GM18507 (cell line): ENCODE measurements at regions not wholly inside any gene's neighbourhood (a gene's known extent, or its start where the extent isn't known, plus 50 kb on each side); places are given as distances from the start of the nearest gene placed in this dataset.
"Not testable (repeated sequence)": the region's sequence is repeated elsewhere in the genome, so short reads cannot be mapped to it uniquely, and the experiment has no call there.

Source experiments
- DNase-seq: peaks from one replicate; pipeline ENCODE4 v3.0.0; 2011; ENCODE audit warnings: low read depth; ENCODE audit not compliant: insufficient read length; ENCODE audit errors: extremely low spot score
- FAIRE-seq: peaks from 2 replicates; lab custom pipeline; 2011; peaks lifted over from hg19 to GRCh38; lab: Jason Lieb, UNC

DNA sequence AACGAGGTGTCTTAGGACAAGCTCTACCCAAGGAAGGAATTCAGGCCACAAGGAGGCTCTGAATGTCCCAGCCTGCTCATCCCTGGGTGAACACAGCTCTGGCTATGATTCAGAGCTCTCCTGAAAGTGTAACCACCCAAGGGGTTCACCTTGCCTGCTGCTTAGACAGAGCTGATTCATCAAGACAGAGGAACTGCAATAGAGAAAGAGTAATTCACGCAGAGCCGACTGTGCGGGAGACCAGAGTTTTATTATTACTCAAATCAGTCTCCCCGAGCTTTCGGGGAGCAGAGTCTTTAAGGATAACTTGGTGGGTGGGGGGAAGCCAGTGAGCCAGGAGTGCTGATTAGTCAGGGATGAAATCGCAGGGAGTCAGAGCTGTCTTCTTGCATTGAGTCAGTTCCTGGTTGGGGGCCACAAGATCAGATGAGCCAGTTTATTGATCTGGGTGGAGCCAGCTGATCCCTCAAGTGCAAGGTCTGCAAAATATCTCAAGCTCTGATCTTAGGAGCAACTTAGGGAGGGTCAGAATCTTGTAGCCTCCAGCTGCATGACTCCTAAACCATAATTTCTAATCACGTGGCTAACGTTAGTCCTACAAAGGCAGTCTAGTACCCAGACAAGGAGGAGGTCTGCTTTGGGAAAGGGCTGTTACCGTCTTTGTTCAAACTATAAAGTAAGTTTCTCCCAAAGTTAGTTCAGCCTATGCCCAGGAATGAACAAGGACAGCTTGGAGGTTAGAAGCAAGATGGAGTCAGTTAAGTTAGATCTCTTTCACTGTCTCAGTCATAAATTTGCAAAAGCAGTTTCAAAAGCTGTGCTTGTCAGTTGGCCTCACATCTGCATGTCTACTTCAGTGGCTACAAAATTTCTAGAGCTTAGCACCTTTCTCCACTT is 123.4 kb upstream of the DAPK1 start:
- not testable (repeated sequence) for DNase-seq
- FAIRE-seq = peak; percentile 15

DNA sequence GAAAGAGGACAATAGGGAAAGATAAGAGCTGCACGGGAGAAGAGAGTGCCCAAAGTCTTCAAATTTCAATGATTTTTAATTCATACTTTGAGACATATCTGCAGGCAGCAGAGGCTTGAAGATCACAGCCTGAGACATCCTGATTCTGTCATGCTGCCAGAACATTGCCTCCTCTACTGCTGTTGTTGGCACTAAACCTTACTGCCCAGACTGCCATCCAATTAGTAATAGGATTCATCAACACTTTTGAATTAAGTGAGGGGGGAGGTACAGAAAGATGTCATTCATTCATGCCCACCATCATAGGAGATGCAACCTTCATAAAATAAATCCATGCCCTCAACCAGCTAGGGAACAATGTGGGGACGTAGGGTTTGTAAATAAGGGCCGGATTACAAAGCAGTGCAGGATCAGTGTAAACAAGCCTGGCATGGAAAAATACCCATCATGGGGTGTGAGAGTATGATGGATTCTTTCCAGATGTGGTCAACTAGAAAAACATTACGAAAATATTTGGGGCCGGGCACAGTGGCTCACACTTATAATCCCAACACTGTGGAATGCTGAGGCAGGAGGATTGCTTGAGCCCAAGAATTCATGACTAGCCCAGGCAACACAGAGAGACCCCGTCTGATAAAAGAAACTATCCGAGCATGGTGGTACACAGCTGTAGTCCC is 122.1 kb upstream of the DAPK1 start:
- DNase-seq (no peak), FAIRE-seq (no peak)

DNA sequence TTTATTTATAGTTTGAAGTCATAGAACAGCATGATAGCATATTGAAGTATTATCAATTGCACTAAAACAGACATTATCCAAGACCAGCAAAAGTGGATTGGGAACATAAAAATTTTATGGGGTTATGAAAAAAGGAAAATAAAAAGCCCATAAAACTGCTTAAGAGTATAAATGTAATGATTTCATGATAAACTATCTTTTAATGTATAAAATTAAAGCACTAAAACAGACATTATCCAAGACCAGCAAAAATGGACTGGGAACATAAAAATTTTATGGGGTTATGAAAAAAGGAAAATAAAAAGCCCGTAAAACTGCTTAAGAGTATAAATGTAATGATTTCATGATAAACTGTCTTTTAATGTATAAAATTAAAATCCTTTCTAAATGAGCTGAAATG is 119.0 kb upstream of the DAPK1 start:
- no peak for DNase-seq

DNA sequence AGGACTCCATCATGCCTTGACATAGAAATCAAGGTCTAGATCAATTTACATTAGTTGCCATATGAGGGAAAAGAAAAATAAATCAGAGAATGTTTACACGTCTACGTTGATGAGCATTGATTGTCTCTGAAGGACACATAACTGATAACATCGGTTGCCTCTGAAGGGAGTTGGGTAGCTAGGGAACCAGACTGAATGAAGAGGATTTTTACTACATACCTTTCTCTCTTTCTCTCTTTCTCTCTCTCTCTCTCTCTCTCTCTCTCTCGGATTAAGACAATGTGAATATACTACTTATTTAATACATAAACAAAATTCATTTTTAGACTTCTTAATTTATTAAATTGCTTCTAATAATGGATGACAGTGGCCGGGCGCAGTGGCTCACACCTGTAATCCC is 118.4 kb upstream of the DAPK1 start:
- FAIRE-seq = no peak
- DNase-seq = no peak

More for the DNA sequence above, 119.0 kb upstream of the DAPK1 start:
- FAIRE-seq = no peak

DNA sequence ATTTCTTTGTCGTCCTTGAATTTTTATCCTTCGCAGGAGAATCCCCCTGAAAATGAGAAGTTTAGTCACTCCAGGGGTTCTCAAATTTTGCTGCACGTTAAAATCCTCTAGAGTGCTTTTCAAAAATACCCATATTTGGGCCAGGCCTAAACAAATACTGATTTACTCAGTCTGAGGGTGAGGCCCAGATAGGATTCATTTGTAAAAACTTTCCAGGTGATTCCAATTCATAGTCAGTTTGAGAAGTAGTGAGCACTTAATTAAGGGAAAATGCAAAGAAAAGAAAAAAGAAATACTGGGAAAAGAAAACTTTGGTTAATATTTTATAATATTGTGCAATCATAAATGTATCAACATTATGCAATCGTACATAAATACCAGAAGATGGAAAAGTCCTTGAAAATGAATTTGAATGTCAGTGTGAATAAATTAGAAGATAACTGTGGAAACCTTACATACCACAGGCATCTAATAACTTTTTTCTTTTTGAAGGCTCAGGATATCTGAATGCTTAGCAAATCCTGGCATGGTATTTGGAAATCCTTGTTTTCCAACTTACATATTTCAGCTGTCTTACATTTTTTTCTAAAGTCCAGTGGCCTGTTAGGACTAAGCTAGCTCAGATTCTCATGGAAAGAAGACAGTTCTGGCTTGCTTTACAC is 116.5 kb upstream of the DAPK1 start:
- FAIRE-seq = no peak
- DNase-seq = no peak

DNA sequence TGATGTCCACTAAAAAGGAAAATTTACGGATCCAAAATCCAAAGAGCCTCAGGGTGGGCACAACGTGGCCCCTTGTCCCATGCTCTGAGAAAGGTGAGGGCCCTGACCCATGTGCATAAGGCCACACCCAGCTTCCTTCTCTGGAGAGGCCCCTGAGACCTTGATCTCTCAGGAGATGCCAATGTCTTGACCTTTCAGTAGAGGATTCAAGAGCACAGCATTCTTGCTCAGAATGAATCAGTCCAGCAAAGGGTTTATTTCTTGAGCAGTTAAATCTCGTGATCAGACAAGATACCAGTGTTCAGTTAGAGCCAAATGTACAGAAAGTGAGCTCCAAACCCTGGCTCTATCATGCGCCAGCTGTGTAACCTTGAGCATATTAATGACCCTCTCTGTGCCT is 115.9 kb upstream of the DAPK1 start:
- no peak for DNase-seq
- FAIRE-seq = no peak

DNA sequence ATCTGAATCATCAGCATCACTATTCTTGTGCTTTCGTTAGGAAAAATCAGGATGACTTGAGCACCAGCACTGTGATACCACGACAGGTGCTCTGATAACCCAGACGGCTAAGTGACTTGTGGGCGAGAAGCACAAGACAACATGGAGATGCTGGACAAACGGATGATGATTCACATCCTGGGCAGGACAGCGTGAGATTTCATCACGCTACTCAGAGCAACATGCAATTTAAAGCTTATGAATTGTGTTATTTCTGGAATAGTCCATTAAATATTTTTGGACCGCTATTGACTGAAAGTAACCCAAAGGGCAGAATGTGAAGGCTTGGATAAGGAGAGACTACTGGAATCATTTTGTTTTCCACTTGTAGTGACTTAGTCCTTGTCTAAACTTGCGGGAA is 114.8 kb upstream of the DAPK1 start:
- FAIRE-seq = no peak
- no peak for DNase-seq

DNA sequence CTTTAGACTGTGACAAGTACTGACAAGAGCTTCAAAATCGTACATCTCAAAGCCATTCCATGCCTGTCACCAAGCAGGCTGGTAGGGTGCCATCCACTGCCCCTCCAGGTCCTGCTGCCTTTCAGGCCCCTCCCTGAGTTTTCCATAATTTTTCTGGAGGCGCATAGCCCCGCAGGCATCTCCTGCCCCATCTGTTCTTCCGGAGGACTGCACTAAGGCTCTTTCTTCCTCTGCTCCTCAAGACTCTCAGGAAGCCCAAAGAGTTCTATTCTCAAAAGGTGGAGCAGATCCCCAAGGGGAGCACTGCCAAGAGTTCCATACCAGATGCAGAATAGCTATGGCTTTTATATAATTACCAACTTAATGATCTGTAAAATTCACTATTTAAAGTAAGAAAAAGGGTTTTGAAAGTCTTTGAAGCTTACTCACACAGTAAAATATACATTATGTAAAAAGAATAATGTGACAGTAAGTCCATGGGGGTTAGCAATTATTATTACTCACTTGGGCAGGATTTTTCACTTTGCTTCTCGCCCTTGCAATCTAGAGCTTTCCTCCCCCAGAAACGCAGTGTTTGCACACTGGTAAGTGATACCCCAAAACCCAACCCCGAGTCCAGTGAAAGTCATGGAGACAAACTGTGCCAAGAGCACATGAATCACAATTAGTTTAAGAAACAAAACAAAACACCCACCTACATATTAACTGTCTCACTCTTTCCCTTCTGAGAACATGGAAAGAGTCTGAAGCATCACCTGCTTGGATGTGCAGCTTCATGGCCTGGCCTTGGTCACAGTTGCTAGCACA is 114.1 kb upstream of the DAPK1 start:
- DNase-seq = no peak
- FAIRE-seq = no peak

DNA sequence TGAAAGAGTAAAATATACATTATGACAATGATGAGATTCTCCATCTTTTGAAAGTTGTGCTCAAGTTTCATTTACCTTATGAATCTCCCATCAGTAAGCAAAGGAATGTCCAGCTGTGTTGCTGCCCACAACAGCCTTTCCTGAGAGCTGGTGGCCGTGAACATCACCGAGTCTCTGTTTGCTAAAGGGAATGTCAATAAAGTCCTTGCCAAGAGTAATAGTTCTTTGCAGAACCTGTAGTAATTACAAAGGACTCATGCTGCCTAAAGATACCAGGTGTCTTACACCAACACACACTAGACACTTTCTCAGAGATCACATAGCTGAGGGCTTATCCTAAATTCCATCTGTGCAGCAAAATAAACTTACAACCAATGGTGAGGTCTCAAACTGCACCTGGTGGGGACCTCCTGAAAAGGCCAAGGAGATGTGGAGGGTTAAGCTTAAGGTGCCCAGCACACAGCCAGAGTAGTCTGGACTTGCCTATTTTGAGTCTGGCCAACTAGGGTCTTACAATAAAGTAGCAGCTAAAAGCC is 111.1 kb upstream of the DAPK1 start:
- FAIRE-seq = no peak
- DNase-seq = no peak

DNA sequence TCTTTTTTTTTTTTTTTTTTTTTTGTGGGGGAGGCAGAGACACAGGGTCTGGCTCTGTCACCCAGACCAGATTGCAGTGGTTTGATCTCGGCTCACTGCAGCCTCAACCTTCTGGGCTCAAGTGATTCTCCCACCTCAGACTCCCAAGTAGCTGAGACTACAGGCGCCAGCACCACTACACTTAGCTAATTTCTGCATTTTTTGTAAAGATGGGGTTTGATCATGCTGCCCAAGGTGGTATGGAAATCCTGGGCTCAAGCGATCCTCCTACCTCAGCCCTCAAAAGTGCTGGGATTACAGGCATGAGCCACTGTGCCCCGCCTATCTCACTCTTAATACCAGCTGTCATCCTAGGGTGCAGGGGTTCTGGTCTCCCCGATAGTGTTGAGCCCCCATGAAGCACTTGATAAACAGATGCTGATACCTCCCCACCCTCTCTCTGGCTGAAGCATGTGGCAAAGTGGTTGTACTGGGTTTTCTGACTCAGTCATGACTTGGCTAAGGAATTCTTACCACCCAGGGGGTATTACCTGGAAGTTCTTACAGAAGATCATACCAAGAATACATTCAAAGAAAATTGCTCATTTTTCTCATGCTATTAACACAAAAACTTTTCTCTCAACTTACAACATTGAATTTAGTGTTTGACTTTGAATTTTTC is 110.2 kb upstream of the DAPK1 start:
- no peak for FAIRE-seq
- DNase-seq = no peak

DNA sequence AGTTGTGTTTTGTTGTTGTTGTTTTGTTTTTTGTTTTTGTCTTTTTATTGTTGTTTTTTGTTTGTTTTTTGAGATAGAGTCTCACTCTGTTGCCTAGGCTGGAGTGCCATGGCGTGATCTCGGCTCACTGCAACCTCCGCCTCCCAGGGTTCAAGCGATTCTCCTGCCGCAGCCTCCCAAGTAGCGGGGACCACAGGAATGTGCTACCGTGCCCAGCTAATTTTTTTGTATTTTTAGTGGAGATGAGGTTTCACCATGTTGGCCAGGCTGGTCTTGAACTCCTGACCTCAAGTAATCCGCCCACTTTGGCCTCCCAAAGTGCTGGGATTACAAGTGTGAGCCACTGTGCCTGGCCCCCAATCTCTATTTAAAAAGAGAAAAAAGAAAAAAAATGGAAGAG is 109.0 kb upstream of the DAPK1 start:
- not testable (repeated sequence) for DNase-seq, FAIRE-seq

DNA sequence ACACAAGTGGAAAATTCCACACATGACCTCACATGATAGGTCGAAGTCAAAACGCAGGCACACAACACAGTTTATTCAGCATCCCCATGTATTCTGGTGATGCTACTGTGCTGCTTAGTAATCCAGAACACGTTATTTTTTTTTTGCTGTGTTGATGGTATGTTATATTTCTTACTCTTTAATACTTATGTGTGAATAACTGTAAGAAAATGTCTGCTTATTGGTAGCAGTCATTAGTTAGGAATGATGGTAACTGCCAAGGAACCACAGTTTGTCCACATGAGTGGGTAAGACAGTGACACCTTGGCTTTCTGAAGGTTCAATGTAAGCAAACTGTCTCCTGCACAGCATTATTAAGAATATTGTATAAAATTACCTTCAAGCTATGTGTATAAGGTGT is 107.7 kb upstream of the DAPK1 start:
- FAIRE-seq = no peak
- no peak for DNase-seq

DNA sequence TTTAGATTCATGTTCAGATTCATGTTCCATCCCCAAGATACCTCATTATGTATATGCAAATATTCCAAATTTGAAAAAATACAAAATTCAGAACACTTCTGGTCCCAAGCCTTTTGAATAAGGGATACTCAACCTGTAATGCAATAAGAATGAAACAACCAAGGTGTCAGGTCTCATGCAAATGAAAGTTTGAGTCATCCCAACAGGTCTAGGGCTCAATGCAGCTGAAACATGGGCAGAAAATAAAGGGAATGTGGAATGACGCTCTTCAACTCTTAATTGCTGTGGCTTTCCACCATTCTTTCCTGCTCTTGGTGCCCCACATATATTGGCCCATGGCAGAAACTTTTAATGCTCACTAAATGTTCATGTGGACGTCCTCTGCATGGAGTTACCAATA is 107.3 kb upstream of the DAPK1 start:
- no peak for DNase-seq
- no peak for FAIRE-seq

DNA sequence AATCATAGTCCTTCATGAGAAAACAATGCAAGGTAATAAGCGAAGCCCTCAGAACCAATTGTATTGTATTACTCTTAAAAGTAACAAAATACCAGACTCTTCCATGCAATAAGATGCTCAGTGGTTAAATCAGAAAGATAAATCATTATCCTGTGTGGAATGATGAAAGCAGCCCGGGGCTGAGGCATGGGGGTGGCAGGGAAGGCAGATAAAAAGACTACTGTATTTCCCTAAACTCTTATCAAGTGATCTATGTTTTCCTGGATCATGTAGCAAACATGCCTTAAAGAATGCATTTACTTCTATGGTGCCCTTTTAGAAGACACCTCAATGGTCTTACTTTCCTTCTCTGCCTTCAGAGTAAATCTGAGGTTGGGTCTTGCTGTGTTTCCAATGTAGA is 105.6 kb upstream of the DAPK1 start:
- DNase-seq (no peak), FAIRE-seq (no peak)

DNA sequence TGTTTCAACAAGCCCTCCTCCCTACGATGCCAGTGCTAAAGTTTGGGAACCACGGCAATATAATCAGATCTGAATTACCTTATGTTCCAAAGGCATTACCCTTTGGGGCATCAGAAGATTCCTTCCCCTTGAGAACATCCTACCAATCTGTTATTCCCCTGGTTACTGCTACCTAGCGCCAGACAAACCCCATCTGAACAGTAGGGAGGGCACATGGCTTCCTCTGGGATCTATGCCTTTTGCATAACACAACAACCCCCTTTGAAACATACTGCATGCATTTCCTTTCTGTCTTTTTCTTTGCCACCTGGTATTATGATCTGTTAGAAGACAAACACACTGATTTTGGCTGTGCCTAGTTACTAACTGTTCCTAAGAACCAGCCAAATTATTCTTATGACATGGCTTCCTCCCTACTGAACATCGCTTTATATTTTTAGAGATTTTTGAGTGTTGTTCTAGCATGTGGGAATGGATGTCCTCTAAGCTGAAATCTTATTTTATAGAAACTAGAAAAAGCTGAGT is 103.9 kb upstream of the DAPK1 start:
- no peak for FAIRE-seq
- no peak for DNase-seq

DNA sequence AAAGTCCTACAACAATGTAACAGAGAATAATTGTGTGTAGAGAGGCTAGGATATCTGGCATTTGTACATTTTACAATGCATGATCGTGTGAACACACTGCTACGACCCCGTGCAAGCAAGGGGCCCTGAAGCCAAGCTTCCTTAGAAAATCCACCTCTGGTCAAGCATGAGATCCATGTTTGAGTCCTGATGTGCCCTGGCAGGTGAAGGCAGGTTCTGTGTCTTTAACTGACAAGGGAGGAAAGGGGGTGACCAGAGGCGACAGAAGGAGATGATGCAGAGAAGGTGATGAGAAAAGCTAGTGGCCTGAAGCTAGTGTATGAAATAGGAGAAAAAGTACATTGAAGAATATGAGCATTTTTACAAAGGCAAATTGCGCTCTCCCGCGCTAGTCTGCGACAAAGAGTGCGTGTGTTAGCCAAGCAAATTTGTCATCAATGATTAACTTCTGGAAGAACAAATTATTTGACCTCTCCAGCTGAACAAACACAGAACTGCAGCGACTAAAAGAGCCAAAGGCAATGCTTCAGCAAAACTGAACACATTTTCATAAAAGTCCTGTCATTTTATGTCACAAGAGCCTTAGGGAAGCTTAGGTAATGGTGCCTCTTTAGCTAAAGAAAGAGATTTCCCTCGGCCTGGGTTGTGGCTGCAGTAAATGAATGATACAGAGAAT is 101.7 kb upstream of the DAPK1 start:
- DNase-seq (no peak), FAIRE-seq (no peak)

DNA sequence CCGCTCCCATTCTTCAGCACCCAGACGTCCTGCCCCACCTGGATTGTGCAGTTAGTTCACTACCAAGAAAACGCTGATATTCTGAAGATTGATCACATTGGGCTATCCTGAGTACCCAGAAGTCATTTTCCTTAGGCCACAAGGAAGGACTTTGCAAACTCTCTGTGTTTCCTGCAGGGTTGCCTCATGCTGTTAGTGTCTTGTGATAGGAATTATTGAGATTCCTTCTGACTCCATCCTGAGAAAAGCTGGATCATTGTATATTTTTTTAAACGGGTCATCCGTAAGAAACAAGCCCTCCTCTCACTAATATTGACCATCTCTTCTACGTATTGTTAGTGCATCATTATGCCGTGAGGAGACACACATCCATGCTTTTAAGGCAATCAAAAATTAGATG is 96.0 kb upstream of the DAPK1 start:
- FAIRE-seq (no peak), DNase-seq (no peak)

DNA sequence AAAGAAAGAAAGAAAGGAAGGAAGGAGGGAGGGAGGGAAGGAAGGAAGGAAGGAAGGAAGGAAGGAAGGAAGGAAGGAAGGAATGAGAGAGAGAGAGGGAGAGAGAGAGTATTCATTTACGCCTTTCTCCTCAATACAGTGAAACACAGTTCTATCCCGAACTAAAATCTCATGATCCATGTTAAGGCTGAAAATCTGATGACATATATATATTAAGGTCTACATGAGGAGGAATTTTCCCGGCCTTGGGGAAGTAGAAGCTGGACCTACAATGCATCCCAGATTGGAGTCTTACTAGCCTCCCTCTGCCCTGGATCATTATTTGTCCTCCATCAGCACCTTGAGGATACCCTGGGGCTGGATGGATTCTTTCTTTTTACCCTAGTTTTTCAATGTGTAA is 95.1 kb upstream of the DAPK1 start:
- DNase-seq (no peak), FAIRE-seq (no peak)
